Mucosa of rectum (tissue), 2 donors: ENCODE measurements at regions not wholly inside any gene's neighbourhood (a gene's known extent, or its start where the extent isn't known, plus 50 kb on each side); places are given as distances from the start of the nearest gene placed in this dataset.

Source experiments
- H3K27ac ChIP-seq, 2 donors: one replicate each; pipeline ENCODE4 v1.7.0; 2013; ENCODE audit warnings: inconsistent platforms in 2 of 2, low read depth in 2 of 2, low read length in 2 of 2
- H3K27me3 ChIP-seq, 2 donors: one replicate each; pipeline ENCODE4 v1.7.0; 2013; ENCODE audit warnings: low read length in 2 of 2; ENCODE audit not compliant: control insufficient read depth in 2 of 2, insufficient read depth in 2 of 2
- H3K36me3 ChIP-seq, 2 donors: one replicate each; pipeline ENCODE4 v1.7.0; 2013; ENCODE audit warnings: low read length in 2 of 2; ENCODE audit not compliant: control insufficient read depth in 2 of 2, insufficient read depth in 2 of 2
- H3K4me1 ChIP-seq, 2 donors: one replicate each; pipeline ENCODE4 v1.7.0; 2013; ENCODE audit warnings: low read length in 2 of 2, mild to moderate bottlenecking in 1 of 2; ENCODE audit not compliant: control insufficient read depth in 2 of 2, insufficient read depth in 2 of 2
- H3K4me3 ChIP-seq, 2 donors: one replicate each; pipeline ENCODE4 v1.7.0; 2013; ENCODE audit warnings: low read length in 2 of 2
- H3K9ac ChIP-seq, 2 donors: one replicate each; pipeline ENCODE4 v1.7.0; 2013; ENCODE audit warnings: low read length in 2 of 2, low read depth in 1 of 2, mild to moderate bottlenecking in 1 of 2
- H3K9me3 ChIP-seq, 2 donors: one replicate each; pipeline ENCODE4 v1.7.0; 2013; ENCODE audit warnings: low read length in 2 of 2; ENCODE audit not compliant: control insufficient read depth in 2 of 2
- donor health status: healthy.
- donor health status: Normal muscosa, but diverticular disease.

- no peak overlapping the region for H3K4me3 ChIP-seq
- H3K27me3 ChIP-seq = no peaks in the 10 kb centered on the region
- no peak overlapping the region for H3K9ac ChIP-seq
- H3K36me3 ChIP-seq = no peaks in the 10 kb centered on the region
- no peak overlapping the region for H3K27ac ChIP-seq
- no peaks in the 10 kb centered on the region for H3K9me3 ChIP-seq
- no peaks in the 10 kb centered on the region for H3K4me1 ChIP-seq
These were observed 296.8 kb downstream of the WDR72 start for GRCh38 chr15:53462651-53463050.

GRCh38 chr15:53461677-53462076, 297.8 kb downstream of the WDR72 start:
- Histone ChIP-seq H3K27me3 (no peaks in the 10 kb centered on the region), H3K9me3 (no peaks in the 10 kb centered on the region), H3K27ac (no peak overlapping the region), H3K4me3 (no peak overlapping the region), H3K36me3 (no peaks in the 10 kb centered on the region), H3K9ac (no peak overlapping the region), H3K4me1 (no peaks in the 10 kb centered on the region)

- no peaks in the 10 kb centered on the region for H3K36me3 ChIP-seq
- H3K4me3 ChIP-seq = no peak overlapping the region
- H3K9ac ChIP-seq = no peak overlapping the region
- peaks cover 0 to 7% of the 10 kb centered on the region in 2 donors for H3K4me1 ChIP-seq
- no peaks in the 10 kb centered on the region for H3K27me3 ChIP-seq
- H3K9me3 ChIP-seq = no peaks in the 10 kb centered on the region
- H3K27ac ChIP-seq = no peak overlapping the region
These were observed 300.7 kb downstream of the WDR72 start for GRCh38 chr15:53458736-53459135.

- Histone ChIP-seq H3K4me1 (peaks cover 4 to 17% of the 10 kb centered on the region in 2 donors), H3K27me3 (no peaks in the 10 kb centered on the region), H3K36me3 (no peaks in the 10 kb centered on the region), H3K9ac (no peak overlapping the region), H3K9me3 (no peaks in the 10 kb centered on the region), H3K27ac (no peak overlapping the region), H3K4me3 (no peak overlapping the region)
These were observed 302.0 kb downstream of the WDR72 start for GRCh38 chr15:53457479-53457878.

- no peak overlapping the region for H3K9ac ChIP-seq
- no peaks in the 10 kb centered on the region for H3K36me3 ChIP-seq
- H3K27ac ChIP-seq = no peak overlapping the region
- no peak overlapping the region for H3K4me3 ChIP-seq
- no peaks in the 10 kb centered on the region for H3K27me3 ChIP-seq
- peaks cover 5 to 20% of the 10 kb centered on the region in 2 donors for H3K4me1 ChIP-seq
- no peaks in the 10 kb centered on the region for H3K9me3 ChIP-seq
These were observed 304.4 kb downstream of the WDR72 start for GRCh38 chr15:53454843-53455721.

- Histone ChIP-seq H3K9me3 (no peaks in the 10 kb centered on the region), H3K4me3 (no peak overlapping the region), H3K9ac (no peak overlapping the region), H3K4me1 (peaks cover 5 to 20% of the 10 kb centered on the region in 2 donors), H3K27ac (no peak overlapping the region), H3K27me3 (no peaks in the 10 kb centered on the region), H3K36me3 (no peaks in the 10 kb centered on the region)
These were observed 305.0 kb downstream of the WDR72 start for GRCh38 chr15:53454535-53454842.

- H3K27me3 ChIP-seq = no peaks in the 10 kb centered on the region
- H3K36me3 ChIP-seq = no peaks in the 10 kb centered on the region
- no peak overlapping the region for H3K9ac ChIP-seq
- peaks cover 5 to 20% of the 10 kb centered on the region in 2 donors for H3K4me1 ChIP-seq
- no peak overlapping the region for H3K4me3 ChIP-seq
- no peak overlapping the region for H3K27ac ChIP-seq
- H3K9me3 ChIP-seq = no peaks in the 10 kb centered on the region
These were observed 306.0 kb downstream of the WDR72 start for GRCh38 chr15:53453253-53454105.

- Histone ChIP-seq H3K9ac (no peak overlapping the region), H3K9me3 (no peaks in the 10 kb centered on the region), H3K4me1 (peaks cover 5 to 9% of the 10 kb centered on the region in 2 donors), H3K4me3 (no peak overlapping the region), H3K36me3 (no peaks in the 10 kb centered on the region), H3K27me3 (no peaks in the 10 kb centered on the region), H3K27ac (no peak overlapping the region)
These were observed 311.0 kb downstream of the WDR72 start for GRCh38 chr15:53448232-53449015.

- Histone ChIP-seq H3K4me1 (peaks cover 3 to 6% of the 10 kb centered on the region in 2 donors), H3K27me3 (no peaks in the 10 kb centered on the region), H3K9ac (no peak overlapping the region), H3K27ac (no peak overlapping the region), H3K36me3 (no peaks in the 10 kb centered on the region), H3K4me3 (no peak overlapping the region), H3K9me3 (no peaks in the 10 kb centered on the region)
These were observed 311.7 kb downstream of the WDR72 start for GRCh38 chr15:53447742-53448141.
